IMR-90 (cell line): ENCODE measurements at regions not wholly inside any gene's neighbourhood (a gene's known extent, or its start where the extent isn't known, plus 50 kb on each side); places are given as distances from the start of the nearest gene placed in this dataset.

Experiments
- ATAC-seq: fragments of 200-7000 bp; cut with Tn5 transposase; 2 replicates; pipeline ENCODE4 v1.9.1; 2020; ENCODE audit warnings: low read depth, mild to moderate bottlenecking, moderate library complexity
- BruUV-seq: library from RNA; stranded (reverse); fragments of 400-500 nt; replicated peaks from 2 replicates; lab custom pipeline; 2021; lab: Mats Ljungman, UMichigan
- CTCF ChIA-PET: fragments of 300-600 bp; formaldehyde crosslinking; extraction: SDS; loops from one replicate; lab custom pipeline; 2021; ENCODE audit warnings: antibody characterized with exemption; lab: Yijun Ruan, JAX
- POLR2A ChIA-PET: fragments of 300-600 bp; sonication (Branson Sonifier 250); formaldehyde crosslinking; loops from one replicate; lab custom pipeline; 2022; ENCODE audit warnings: antibody characterized with exemption; ENCODE audit not compliant: unreplicated experiment; lab: Charles Lee
- DNase-seq: peaks from one replicate; pipeline ENCODE4 v3.0.0; 2013
- H2AFZ ChIP-seq: replicated peaks from 2 replicates; pipeline ENCODE3; 2013; ENCODE audit warnings: low read length, mild to moderate bottlenecking; ENCODE audit not compliant: poor library complexity
- H2AK5ac ChIP-seq: 2 replicates; pipeline ENCODE4 v1.6.1; 2013; ENCODE audit warnings: low read depth, low read length, inconsistent platforms
- H2AK9ac ChIP-seq: replicated peaks from 2 replicates; pipeline ENCODE3; 2013; ENCODE audit warnings: mild to moderate bottlenecking, low read depth, low read length, moderate library complexity; ENCODE audit not compliant: poor library complexity
- H2BK120ac ChIP-seq: 2 replicates; pipeline ENCODE4 v1.6.1; 2013; ENCODE audit warnings: low read depth, low read length, inconsistent platforms
- H2BK15ac ChIP-seq: 3 replicates; pipeline ENCODE4 v1.6.1; 2013; ENCODE audit warnings: low read depth, low read length, inconsistent platforms
- H2BK20ac ChIP-seq: 2 replicates; pipeline ENCODE4 v1.6.1; 2013; ENCODE audit warnings: low read depth, mild to moderate bottlenecking, inconsistent platforms, low read length, moderate library complexity
- H2BK5ac ChIP-seq: 2 replicates; pipeline ENCODE4 v1.6.1; 2013; ENCODE audit warnings: mild to moderate bottlenecking, low read depth, low read length, inconsistent platforms; ENCODE audit not compliant: poor library complexity, severe bottlenecking
- H3K14ac ChIP-seq: replicated peaks from 2 replicates; pipeline ENCODE4 v1.6.1; 2013; ENCODE audit warnings: low read depth, low read length, inconsistent platforms
- H3K18ac ChIP-seq: 2 replicates; pipeline ENCODE4 v1.6.1; 2013; ENCODE audit warnings: low read depth, low read length, control low read depth
- H3K23ac ChIP-seq: 2 replicates; pipeline ENCODE4 v1.6.1; 2013; ENCODE audit warnings: low read depth, low read length, inconsistent platforms
- H3K27ac ChIP-seq: 2 replicates; pipeline ENCODE4 v1.5.1; 2013; ENCODE audit warnings: mild to moderate bottlenecking, control low read depth, low read length; ENCODE audit not compliant: insufficient read depth
- H3K27me3 ChIP-seq: 2 replicates; pipeline ENCODE4 v1.6.1; 2013; ENCODE audit warnings: low read length; ENCODE audit not compliant: control insufficient read depth, insufficient read depth
- H3K36me3 ChIP-seq: 2 replicates; pipeline ENCODE4 v1.6.1; 2013; ENCODE audit warnings: low read length, mixed read lengths; ENCODE audit not compliant: control insufficient read depth, insufficient read depth
- H3K4ac ChIP-seq: 2 replicates; pipeline ENCODE4 v1.6.1; 2013; ENCODE audit warnings: low read depth, low read length, inconsistent platforms
- H3K4me1 ChIP-seq: 2 replicates; pipeline ENCODE4 v1.6.1; 2013; ENCODE audit warnings: low read length, mixed read lengths; ENCODE audit not compliant: control insufficient read depth, insufficient read depth
- H3K4me2 ChIP-seq: 2 replicates; pipeline ENCODE4 v1.6.1; 2013; ENCODE audit warnings: low read depth, mild to moderate bottlenecking, control low read depth, low read length, moderate library complexity
- H3K4me3 ChIP-seq: 2 replicates; pipeline ENCODE4 v1.5.1; 2013; ENCODE audit warnings: low read depth, mild to moderate bottlenecking, control low read depth, low read length, moderate library complexity; ENCODE audit not compliant: insufficient read depth
- H3K56ac ChIP-seq: 2 replicates; pipeline ENCODE4 v1.6.1; 2013; ENCODE audit warnings: low read length, inconsistent platforms; ENCODE audit not compliant: insufficient read depth; ENCODE audit errors: extremely low read depth
- H3K79me1 ChIP-seq, 2 experiments: 2 replicates each; pipeline ENCODE4 v1.6.1; 2013; ENCODE audit warnings: low read length in 2 of 2, inconsistent platforms in 1 of 2, low read depth in 1 of 2
- H3K9ac ChIP-seq: 2 replicates; pipeline ENCODE4 v1.6.1; 2013; ENCODE audit warnings: low read depth, low read length, control low read depth
- H3K9me1 ChIP-seq: 2 replicates; pipeline ENCODE4 v1.6.1; 2013; ENCODE audit warnings: low read length, inconsistent platforms; ENCODE audit not compliant: insufficient read depth
- H3K9me3 ChIP-seq: 2 replicates; pipeline ENCODE4 v1.6.1; 2013; ENCODE audit warnings: low read length; ENCODE audit not compliant: control insufficient read depth, insufficient read depth
- H4K20me1 ChIP-seq: 2 replicates; pipeline ENCODE4 v1.6.1; 2013; ENCODE audit warnings: low read length, inconsistent platforms; ENCODE audit not compliant: insufficient read depth
- H4K5ac ChIP-seq: 2 replicates; pipeline ENCODE4 v1.6.1; 2013; ENCODE audit warnings: mild to moderate bottlenecking, low read depth, low read length, control low read depth
- H4K8ac ChIP-seq, 2 experiments: 2 replicates each; pipeline ENCODE4 v1.6.1; 2013; ENCODE audit warnings: low read depth in 2 of 2, low read length in 2 of 2, control low read depth in 1 of 2, inconsistent platforms in 1 of 2
- H4K91ac ChIP-seq: 2 replicates; pipeline ENCODE4 v1.6.1; 2013; ENCODE audit warnings: low read depth, low read length, inconsistent platforms; ENCODE audit not compliant: insufficient read depth
- CHD1 ChIP-seq: IDR thresholded peaks from 2 replicates; pipeline ENCODE4 v1.6.1; 2012; ENCODE audit warnings: low read depth, low read length, improper control_type of control experiment
- FOS ChIP-seq: fragments of 150-350 bp; IDR thresholded peaks from 2 replicates; pipeline ENCODE4 v1.6.1; 2016; ENCODE audit warnings: low read depth, low read length
- MAZ ChIP-seq: IDR thresholded peaks from 2 replicates; pipeline ENCODE4 v1.6.1; 2012; ENCODE audit warnings: low read depth, mild to moderate bottlenecking, low read length, improper control_type of control experiment, moderate library complexity, borderline replicate concordance
- NFE2L2 ChIP-seq: fragments of 150-350 bp; IDR thresholded peaks from 2 replicates; pipeline ENCODE4 v1.6.1; 2016; ENCODE audit warnings: low read depth, mild to moderate bottlenecking, low read length
- RAD21 ChIP-seq: IDR thresholded peaks from 2 replicates; pipeline ENCODE4 v1.6.1; 2012; ENCODE audit warnings: low read length, improper control_type of control experiment
- RCOR1 ChIP-seq: IDR thresholded peaks from 2 replicates; pipeline ENCODE4 v1.6.1; 2012; ENCODE audit warnings: mild to moderate bottlenecking, low read length, improper control_type of control experiment; ENCODE audit not compliant: insufficient replicate concordance
- SMC3 ChIP-seq: fragments of 150-350 bp; IDR thresholded peaks from 2 replicates; pipeline ENCODE4 v1.6.1; 2016; ENCODE audit warnings: low read depth, mild to moderate bottlenecking, antibody characterized with exemption, low read length, moderate library complexity
- WGBS, 2 experiments: methylation state at CpG; one replicate each; pipeline versions ENCODE4 v1.1.5 to v1.1.7; 2013; ENCODE audit warnings: missing lambda C conversion rate in 2 of 2; ENCODE audit not compliant: insufficient read length in 1 of 2; ENCODE audit errors: extremely low coverage in 2 of 2; 5-methylcytosine and 5-hydroxymethylcytosine counted together
- dilution Hi-C: fragments of 300-500 bp; cut with HindIII; formaldehyde crosslinking; loops from one replicate; pipeline ENCODE4 v1.14.3; 2018; ENCODE audit warnings: low sequenced_read_pairs; ENCODE audit not compliant: unreplicated experiment
- in situ Hi-C: fragments of 300-500 bp; cut with MboI; formaldehyde crosslinking; loops from 3 replicates; pipeline ENCODE4 v1.14.3; 2019; ENCODE audit warnings: low sequenced_read_pairs, inconsistent platforms, mixed read lengths
- intact Hi-C: fragments of 100-400 bp; cut with micrococcal nuclease; formaldehyde crosslinking; loops from 2 replicates; pipeline ENCODE4 v1.10.0; 2022
- TF ChIP-seq, protein P1 (sequence below): conservative IDR thresholded peaks from 2 replicates; pipeline ENCODE4 v1.5.1; 2012; ENCODE audit warnings: mild to moderate bottlenecking, low read depth, low read length, improper control_type of control experiment

DNA sequence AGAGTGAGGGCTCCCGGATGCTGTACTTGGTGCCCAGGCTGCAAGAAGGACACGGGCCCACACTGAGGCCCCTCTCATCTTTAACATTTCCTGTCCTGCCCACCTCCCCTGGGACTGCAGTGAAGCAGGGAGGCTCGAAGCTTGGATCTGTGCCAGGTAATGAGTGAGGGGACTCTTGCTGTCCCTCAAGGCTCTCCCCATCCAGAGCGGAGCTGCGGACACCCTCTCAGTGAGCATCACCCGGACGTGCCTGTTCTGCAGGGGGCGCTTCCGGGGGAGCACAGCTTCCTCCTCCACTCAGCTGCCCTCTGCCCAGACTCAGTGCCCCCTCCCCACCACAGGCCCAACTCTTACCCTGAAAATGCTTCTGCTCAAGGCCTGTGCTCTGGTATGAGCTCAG is 150.0 kb upstream of the MYCN start:
- POLR2A ChIA-PET: no interaction called here
- H3K4ac ChIP-seq: no peak overlapping the region
- no peak overlapping the region for H2AK5ac ChIP-seq
- CTCF ChIA-PET: no interaction called here
- H3K4me2 ChIP-seq: no peak overlapping the region
- no CpG with 5 or more reads among the region's 9 CpGs for WGBS, 2 experiments
- no peak overlapping the region for H3K14ac ChIP-seq
- intact Hi-C loops (no loop called here), dilution Hi-C loops (no loop called here), in situ Hi-C loops (no loop called here)
- DNase-seq (no peak), ATAC-seq (no peak)
- TF ChIP-seq CHD1: no peak
- TF ChIP-seq MAZ: no peak
- no peak for TF ChIP-seq FOS
- no peak for TF ChIP-seq RAD21
- TF ChIP-seq, protein P1, sequence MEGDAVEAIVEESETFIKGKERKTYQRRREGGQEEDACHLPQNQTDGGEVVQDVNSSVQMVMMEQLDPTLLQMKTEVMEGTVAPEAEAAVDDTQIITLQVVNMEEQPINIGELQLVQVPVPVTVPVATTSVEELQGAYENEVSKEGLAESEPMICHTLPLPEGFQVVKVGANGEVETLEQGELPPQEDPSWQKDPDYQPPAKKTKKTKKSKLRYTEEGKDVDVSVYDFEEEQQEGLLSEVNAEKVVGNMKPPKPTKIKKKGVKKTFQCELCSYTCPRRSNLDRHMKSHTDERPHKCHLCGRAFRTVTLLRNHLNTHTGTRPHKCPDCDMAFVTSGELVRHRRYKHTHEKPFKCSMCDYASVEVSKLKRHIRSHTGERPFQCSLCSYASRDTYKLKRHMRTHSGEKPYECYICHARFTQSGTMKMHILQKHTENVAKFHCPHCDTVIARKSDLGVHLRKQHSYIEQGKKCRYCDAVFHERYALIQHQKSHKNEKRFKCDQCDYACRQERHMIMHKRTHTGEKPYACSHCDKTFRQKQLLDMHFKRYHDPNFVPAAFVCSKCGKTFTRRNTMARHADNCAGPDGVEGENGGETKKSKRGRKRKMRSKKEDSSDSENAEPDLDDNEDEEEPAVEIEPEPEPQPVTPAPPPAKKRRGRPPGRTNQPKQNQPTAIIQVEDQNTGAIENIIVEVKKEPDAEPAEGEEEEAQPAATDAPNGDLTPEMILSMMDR: no peak
- no peak for TF ChIP-seq RCOR1
- no peak for TF ChIP-seq SMC3
- no peak for TF ChIP-seq NFE2L2
- peaks cover 22% of the 10 kb centered on the region for H3K9me3 ChIP-seq
- H2AFZ ChIP-seq: no peak overlapping the region
- no peak overlapping the region for H3K4me3 ChIP-seq
- no TSS peak for BruUV-seq
- H3K9me1 ChIP-seq: no peaks in the 10 kb centered on the region
- H2BK120ac ChIP-seq: no peak overlapping the region
- H3K9ac ChIP-seq: no peak overlapping the region
- H3K23ac ChIP-seq: no peak overlapping the region
- H3K4me1 ChIP-seq: no peaks in the 10 kb centered on the region
- H3K27ac ChIP-seq: no peak overlapping the region
- no peaks in the 10 kb centered on the region for H3K27me3 ChIP-seq
- H4K8ac ChIP-seq: no peak overlapping the region
- no peak overlapping the region for H4K5ac ChIP-seq
- H2BK15ac ChIP-seq: no peak overlapping the region
- H3K18ac ChIP-seq: no peak overlapping the region
- no peak overlapping the region for H2AK9ac ChIP-seq
- no peak overlapping the region for H2BK20ac ChIP-seq
- no peak overlapping the region for H4K91ac ChIP-seq
- no peak overlapping the region for H3K56ac ChIP-seq
- H2BK5ac ChIP-seq: no peak overlapping the region
- no peaks in the 10 kb centered on the region for H3K36me3 ChIP-seq
- no peaks in the 10 kb centered on the region for H4K20me1 ChIP-seq
- H3K79me1 ChIP-seq: no peaks in the 10 kb centered on the region
